NCI-H1694 (cell line): ENCODE measurements at regions not wholly inside any gene's neighbourhood (a gene's known extent, or its start where the extent isn't known, plus 50 kb on each side); places are given as distances from the start of the nearest gene placed in this dataset.

Experiments used
- DNase-seq: peaks from one replicate; lab custom pipeline; 2025; lab: John Stamatoyannopoulos, UW

DNA sequence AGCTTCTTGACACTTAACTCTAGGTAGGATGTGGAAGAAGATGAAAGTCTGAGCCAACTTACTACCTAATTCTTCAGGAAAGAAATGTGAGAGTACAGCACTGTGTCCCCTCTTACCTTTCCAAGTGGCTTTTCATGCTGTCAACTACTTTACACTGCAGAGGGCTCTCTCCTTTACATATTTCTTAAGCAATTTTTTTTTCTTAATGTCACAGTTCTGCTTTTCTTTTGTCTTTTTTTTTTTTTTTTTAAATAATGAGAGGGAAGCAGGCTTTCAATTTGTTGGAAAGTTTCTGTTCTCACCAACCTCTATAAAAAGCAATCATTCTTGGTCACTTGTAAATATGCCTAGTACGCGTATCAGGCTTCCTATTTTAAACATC, 212.7 kb upstream of the MIR17HG start:
- no peak for DNase-seq

DNA sequence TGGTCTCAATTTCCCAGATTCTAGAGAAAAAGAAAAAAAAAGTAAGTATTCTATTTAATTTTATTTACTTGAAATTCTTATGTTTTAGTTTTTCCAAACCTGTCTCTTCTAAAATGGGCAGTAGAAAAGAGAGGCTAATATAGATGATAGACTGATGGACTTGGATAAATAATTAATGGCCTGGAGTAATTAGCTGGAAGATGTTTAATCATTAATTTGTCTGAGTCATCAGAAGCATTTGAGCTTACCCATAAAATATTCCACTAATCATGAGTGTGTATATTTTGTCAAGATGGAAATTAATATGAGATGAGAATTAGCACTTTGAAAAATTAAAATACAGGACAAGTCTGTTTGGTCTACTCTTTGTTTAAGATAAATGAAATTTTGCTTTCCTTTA, 212.1 kb upstream of the MIR17HG start:
- no peak for DNase-seq

DNA sequence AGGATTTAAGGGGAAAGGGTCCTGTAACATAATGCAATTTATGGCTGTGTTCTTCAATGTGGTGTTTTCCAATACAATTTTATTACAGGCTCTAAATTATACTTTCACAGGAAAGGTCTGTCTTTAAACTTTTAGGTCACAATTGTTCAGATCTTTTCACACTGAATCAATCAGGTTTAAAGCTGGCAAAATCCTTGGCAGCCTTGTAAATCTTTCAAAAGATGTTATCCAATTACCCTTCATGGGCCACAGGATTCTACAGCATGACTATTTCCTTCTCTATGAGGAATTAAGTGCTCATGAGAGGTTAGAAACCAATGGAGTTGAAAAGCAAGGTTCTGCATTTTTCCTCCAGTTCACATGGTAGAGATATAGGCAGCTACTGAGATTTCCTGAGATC, 211.5 kb upstream of the MIR17HG start:
- no peak for DNase-seq

DNA sequence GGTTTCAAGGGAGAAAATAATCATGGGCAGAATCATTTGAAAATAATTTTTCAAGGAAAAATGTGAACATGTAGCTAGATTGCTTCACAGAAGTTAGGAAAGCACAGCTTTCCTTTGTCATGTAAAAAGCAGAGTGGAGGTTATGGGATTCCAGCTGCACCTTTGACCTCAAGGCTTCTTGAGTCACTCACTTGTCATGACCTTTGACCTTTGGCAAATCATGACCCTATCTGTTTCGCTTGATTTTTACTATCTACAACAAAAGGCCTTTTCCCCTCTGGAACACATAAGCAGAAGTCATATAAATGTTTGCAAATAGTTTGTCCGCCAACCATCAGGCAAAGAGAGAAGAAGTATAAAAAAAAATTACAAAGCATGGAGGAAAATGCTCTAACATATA, 210.7 kb upstream of the MIR17HG start:
- DNase-seq, result no peak

DNA sequence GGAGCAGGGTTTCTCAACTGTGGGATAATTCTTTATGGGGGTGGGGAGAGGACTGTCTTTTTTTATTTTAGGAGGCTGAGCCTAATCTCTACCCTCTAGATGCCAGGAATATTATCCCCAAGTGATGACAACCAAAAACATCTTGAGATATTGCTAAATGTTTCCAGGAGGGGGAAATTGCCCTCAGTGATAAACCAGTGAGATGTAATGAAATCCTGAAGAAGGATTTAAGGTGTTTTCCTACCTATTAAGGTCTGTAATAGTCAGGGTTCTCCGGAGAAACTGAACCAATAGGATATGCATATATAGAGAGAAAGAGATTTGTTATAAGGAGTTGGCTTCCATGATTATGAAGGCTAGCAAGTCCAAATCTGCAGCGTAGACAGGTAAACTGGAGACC, 208.3 kb upstream of the MIR17HG start:
- no peak for DNase-seq

DNA sequence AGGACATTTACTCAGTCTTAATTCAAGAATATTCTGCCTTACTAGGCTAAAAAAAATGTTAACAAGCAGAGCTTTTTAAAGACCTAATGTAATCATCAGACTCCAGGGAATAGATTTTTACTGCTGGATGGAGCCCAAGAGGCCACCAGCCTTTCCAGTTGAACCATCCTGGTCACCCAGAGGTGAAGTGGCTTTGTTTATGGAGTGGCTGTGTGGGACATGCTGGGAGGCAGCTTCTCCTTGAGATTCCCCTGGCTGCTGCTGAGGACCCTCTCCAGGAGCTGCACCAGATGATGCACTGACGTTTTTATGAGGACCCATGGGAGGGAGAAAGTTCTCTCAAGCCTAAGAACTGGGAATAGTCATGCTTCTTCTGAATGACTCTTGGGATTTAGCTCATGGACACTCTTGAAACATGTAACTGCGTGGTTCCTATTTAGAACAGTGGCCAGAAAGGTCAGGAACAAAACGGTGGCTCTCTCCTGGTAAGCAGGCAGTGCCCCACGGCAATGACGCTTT, 205.9 kb upstream of the MIR17HG start:
- no peak for DNase-seq

DNA sequence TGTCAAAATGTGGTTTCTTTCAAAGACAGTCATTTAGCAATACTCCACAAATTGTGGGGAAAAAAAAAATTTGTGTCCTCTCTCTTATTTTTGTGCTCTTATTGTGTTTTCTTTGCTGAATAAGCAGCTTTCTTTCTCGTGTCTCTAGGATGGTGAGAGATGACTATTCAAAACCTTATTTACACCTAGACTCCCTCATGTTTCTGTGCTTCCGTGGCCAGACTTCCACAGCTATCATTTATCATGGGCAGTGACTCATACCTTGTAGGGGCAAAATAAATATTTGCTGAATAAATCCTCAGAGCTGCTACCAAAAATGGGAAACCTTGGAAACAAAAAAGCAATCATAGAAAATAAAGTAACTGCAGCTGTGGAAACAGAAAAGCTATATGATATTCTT, 204.9 kb upstream of the MIR17HG start:
- DNase-seq, result no peak

DNA sequence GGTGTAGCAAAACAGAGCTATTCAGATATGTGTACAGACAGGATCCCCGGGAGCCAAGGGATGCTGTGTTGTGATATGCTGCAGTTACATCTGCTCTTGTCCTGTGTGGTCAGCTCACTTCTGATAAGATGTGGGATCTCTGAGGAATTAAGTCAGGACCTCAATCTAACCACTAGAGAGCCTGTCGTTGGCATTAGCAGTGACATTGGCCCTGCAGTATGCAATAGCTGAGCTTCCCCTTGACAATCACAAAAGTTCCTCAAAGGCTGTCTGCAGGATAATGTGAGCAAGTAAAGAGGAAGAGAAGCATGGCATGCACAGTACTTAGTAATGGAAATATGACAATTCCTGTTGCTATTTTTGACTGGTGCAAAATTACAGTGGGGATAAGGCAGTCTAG, 203.4 kb upstream of the MIR17HG start:
- DNase-seq, result no peak

DNA sequence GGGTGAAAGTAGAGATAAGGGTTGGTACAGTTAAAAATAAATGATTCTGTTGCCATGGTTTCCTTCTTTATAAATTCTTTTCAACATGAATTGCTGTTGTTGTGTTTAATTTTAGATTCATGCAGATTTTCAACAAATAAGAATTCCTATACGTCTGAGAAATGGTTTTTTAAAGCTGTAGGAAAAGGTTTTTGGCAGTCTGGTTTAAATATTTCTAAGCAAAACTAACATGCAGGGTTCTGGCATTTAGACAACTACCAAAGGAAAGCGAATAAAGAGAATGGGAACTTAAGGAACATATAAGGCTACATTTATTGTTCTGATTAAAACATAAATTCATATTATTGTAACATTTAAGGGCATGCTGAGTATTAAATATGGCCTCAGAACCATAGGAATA, 203.0 kb upstream of the MIR17HG start:
- no peak for DNase-seq

DNA sequence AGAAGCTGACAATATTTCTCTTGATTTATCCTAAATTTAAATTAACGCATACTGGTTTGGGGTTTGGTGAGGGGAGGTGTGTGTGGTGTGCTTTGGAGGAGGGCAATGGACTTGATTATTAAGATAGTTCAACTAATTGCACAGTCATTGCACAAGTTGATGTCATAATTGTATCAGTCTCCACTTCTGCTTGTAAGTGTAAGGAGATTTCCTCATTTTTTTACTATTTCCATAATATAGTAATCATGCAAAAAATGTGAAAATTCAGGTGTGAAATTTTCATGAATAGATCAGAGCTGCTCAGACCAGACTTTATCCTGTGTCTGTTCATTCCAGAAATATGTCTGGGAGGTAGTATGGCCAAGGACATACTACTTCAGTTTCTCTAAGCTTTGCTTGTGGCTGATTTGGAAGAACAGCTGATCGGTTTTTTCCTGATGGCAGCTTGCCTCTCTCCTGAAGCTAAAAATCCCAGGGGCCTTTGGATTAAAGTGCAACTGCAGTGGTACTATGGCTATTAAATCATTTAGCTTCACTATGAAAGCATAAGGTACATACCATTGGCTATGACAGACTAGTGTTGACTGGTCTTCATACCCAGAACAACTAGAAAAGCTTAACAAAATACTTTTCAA, 201.8 kb upstream of the MIR17HG start:
- DNase-seq, result no peak

DNA sequence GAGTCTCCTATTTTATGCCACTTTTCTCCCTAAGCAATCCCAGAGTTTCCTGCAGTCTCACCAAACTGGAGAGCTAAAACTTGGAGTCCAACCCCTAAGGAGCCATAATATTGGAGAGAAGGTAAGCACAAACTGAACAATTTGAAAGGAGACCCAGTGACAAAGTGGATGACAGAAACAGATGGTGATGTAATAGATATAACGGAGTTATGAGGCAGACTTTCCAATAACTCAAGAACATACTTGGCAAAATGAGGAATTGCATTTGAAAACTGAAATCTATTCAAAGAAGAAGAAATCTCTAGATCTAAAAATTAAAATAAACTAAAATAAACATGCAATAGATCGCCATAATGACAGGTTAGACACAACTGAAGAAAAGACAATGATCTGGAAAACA, 200.9 kb upstream of the MIR17HG start:
- DNase-seq, result no peak

DNA sequence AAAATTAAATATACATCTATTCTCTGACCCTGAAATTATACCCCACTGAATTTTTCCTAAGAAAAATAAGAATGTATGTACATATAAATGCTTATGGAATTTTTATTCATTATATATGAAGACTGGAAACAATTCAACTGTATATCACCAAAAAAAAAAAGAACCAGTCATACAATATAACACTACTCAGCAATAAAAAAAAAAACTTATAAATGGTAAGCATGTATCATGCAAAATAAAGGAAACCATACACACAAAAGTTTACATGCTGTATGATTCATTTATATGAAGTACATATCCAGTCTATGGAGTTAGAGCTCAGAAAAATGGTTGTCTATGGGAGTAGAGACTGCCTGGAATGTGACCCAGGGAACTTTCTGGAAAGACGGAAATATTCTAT, 199.4 kb upstream of the MIR17HG start:
- DNase-seq, result no peak

DNA sequence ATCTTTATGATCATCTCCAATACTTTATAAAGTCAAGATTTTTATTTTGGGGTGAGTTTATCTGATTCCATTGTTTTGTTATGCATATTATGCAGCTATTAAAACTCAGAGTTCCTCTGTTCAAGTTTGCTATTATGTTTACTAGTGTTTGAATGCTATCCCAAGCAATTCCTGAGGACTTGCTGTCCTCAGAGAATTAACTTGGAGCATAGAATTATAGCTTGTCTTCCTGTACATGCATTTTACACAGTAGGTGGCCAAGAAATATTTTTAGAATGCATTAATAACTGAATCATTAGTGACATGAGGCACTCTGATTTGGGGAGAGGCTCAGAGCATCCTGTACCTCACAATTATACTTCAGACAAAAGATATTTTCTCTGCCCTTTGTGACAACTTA, 195.6 kb upstream of the MIR17HG start:
- DNase-seq, result no peak

DNA sequence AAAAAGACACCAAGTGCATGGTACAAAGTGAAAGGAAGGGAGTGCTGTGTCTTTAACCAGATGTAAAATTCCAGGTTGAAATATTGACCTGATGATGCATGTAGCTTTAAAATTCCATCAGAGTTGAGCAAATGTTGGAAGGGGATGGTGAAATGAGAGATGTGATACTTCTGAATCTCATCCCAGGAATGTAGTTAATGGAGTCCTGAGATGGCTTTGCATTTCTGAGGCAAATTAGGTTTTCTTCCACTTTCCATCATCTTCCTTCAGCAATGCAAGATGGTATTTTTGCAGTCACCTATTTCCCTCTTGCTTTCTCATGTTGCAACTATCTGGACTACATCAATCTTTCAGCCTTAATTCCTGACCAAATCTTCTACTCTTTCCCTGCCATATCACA, 194.1 kb upstream of the MIR17HG start:
- no peak for DNase-seq

DNA sequence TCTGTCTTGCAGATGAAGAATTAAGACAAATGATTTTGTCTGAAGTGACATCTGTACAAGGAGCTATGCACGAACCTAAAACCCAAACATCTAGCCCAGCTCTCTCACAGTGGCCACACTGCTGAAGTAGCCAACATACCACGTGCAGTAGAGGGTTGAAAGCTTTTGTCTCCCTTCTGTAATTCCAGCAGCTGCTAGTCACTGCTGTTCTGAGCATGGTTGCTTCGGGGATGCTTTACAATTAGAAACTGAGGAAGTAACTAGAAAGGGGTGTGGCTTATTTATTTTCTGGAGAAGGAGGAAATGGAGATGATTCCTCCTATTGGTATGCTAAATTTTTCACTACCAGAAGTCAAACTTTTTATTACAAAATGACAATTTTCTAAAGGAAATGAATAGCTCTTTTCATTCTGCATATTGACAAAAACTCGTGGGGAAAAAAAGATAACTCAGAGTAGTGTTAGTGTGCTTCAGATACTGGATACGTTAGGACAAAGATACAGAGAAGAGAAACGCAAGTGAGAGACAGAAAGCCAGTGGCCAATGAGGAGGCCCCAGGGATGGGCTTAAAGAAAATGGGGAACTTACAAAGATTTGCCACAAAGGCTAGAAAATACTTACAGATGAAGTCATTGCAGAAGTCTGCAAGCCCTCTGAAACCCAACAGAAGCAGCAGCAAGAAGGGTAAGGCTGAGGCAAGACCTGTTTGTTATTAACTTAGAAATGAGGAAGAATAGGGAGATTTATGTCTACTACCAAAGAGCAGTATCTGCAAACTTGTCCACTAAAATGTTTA, 192.7 kb upstream of the MIR17HG start:
- no peak for DNase-seq

DNA sequence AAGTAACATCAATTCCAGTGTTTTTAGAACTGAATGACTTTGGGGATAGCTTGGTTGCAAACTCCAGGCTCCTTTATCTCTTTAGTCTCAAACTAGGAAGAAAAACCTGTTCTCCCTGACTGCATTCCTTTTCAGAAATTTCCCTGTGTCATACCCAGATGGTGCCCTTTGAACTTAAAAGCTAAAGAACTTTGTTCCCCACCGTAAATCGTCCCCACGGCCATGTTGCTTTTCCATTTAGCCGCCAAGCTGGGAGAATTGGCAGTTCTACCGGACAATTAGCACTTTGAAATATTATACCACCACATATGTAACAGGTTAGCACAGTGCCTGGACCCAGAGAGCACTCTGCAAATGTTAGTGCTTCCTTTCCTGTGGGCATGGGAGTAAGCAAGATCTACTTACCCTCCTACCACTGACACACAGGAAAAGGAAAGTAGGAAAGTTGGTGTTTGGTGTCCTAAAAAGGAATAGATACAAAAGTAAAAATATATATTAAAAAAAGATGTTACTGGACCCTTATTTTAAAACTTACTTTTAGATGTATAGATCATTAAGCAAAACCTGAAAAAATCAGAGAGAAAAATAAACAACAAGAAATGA, 191.9 kb upstream of the MIR17HG start:
- DNase-seq, result no peak

DNA sequence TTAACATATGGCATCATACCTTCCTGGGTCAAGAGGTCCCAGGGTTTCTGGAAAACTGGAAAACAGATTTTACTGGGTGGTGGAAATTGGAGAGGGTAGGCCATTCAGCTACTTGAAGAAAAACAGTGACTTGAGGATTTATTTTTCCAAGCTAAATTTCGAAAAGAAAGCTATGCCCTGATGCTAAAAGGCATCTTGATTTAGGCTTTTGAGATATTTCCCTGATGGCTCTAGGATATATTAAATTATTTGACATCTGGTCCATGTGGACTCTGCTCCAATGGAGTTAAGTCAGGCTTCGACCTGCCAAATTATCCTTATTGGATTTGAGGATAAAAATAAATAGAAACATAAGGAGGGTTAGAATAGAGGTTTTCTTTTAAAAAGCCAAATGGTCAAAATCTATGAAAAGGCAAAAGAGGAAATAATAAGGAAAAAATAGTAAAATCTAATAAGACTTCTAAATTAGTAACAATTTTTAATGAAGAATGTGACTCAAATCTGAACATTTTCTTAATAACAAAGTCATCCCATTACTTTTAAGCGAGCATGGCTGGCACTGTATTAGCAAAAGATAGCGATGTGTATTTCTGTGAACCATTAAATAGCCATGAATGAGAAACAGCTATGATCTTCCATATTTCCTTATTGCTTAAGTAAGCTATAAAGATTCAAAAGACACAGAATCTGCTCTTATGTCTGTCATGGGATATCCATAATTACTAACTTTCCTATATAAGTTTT, 190.0 kb upstream of the MIR17HG start:
- no peak for DNase-seq

DNA sequence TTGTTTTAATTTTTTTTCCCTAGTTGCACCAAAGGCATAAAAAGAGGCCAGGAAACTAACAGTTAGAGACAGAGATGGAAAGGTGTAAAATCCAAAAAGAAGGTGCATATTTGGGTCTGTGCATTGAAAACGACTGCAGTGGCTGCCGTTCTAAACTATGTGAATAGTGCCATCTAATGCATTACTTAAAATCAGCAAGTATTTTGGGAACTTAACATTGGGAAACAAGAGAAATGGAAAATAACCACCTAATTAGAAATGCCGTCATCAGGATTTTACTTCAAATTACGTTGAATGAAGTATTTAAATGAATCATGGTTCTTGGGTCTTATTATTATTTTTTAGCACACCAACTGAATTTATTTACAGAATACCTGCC, 189.5 kb upstream of the MIR17HG start:
- DNase-seq, result no peak

DNA sequence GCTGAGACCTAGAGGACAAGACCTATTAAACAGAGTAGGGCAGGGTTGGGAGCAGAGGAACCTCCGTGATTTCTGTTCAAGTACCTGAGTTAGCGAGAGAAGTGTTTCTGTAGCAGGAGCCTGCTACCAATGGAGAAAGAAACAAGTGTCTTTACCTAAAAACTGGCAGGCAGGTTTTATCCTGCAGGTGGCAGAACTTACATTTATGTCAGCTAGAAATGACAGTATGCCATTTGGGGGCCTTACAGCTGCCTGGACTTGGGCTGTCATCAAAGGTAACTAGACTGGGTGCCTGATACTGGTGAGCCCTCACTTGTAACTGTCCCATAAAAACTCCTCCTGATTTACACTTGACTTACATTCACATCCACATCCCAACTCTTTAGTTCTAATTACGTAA, 185.3 kb upstream of the MIR17HG start:
- no peak for DNase-seq

DNA sequence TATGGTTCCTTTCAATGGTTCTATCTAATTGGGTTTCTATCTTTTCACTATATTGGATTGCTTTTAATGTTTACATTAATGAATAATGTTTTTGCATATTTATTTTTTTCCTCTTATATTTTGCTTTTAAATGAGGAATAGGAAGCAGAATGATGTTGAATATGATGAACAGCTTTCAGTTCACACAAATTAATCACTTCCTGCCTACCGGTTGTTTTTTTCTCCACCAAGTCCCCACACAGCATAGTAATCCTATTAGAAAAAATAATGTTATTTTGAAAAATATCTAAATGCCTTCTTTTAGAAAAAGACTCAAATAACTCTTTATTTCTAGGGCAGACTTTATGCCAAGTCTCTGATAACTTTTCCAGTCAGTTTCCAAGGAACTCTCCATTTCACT, 184.9 kb upstream of the MIR17HG start:
- DNase-seq, result no peak

DNA sequence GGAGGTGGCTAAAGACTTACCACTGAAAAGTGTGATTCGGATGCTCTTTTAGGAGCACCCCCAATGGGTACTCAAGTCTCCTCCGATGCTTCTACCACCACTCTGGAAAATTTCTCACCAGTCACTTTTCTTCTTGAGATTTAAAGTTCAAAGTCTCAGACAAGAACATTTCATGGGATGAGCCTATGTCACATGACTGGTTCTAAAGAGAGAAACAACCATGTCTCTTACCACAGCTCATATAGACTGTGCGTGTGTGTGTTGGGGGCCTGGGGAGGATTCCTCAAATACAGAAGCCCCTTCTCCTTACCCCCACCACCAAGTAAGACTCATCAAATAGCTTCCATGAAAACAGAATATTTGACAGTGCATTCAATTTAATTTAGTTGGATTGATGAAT, 181.7 kb upstream of the MIR17HG start:
- no peak for DNase-seq

DNA sequence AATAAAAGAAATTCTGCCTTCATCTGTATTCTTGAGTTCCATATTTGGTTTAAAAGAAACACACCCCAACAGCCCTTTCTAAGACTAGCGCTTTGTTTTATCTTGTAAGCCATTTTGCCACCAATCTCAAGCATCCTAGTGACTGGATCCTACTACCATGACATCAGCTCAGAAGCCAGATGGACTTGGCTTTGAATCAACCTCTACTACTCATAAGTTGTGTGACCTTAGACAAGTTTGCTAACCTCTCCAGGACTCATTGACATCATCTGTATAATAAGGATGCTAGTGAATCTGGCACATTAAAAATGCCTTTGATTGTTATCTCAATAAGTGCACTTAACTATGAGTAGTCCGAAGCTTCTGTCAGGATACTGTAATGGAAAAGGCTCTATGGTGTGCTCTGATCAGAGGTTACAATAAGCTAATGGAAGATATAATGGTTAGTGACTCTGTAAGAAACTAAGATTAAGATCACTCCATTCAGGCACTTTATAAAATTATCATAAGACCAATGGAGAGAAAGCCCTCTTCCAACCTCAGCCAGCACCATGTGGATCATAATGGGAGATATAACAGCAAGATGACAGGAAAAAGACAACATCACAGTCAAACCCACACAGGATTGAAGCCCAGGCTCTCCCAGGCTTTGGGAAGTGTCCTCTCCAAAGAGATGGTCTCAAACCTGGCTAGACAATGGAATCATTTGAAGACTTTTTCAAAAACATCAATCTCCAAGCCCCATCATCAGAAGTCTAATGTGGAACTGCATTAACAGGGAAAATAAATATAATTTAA, 180.6 kb upstream of the MIR17HG start:
- DNase-seq, result no peak
